Lower leg skin (tissue), 3 donors: ENCODE measurements at regions not wholly inside any gene's neighbourhood (a gene's known extent, or its start where the extent isn't known, plus 50 kb on each side); places are given as distances from the start of the nearest gene placed in this dataset.
"Not testable (repeated sequence)": the region's sequence is repeated elsewhere in the genome, so short reads cannot be mapped to it uniquely, and the experiment has no call there.

Experiments used
- CTCF ChIP-seq, 3 donors: fragments of 450-650 bp; IDR thresholded peaks; one replicate each; pipeline ENCODE4 v1.5.1; 2016; ENCODE audit warnings: antibody characterized with exemption in 3 of 3, mild to moderate bottlenecking in 3 of 3, moderate library complexity in 2 of 3
- POLR2A ChIP-seq, 2 donors: fragments of 450-650 bp; IDR thresholded peaks; one replicate each; pipeline ENCODE4 v1.6.1; 2016 to 2017; ENCODE audit warnings: antibody characterized with exemption in 2 of 2, mild to moderate bottlenecking in 1 of 2, moderate library complexity in 1 of 2

GRCh38 chr21:9688945-9689344 lies 832.4 kb upstream of the TPTE start:
- TF ChIP-seq CTCF, POLR2A (IDR thresholded peaks at IDR 0.05): not testable (repeated sequence)
